ENCODE measurements at regions not wholly inside any gene's neighbourhood (a gene's known extent, or its start where the extent isn't known, plus 50 kb on each side); places are given as distances from the start of the nearest gene placed in this dataset.

DNA sequence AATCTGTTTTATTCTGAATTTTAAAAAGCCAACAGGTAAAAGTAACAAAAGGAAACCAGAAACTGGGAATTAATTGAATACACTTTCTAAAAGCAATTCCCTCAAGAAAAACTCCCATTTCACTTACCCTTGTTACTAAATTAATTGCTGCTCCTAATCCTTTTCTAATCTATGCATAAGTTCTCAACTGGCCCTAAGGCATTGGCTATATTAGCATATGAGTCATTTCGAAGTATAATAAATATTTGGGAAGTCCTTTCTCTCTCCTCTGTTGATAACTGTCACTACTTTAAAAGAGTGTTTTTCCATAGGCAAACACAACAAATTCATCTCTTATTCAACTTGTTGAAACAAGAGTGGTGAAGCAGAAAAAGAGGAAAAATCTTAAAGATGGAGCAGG lies 486.5 kb upstream of the HTR2C start:
- Histone ChIP-seq H3K9me2 (ENCODE audit: insufficient read depth) (no peaks in the 10 kb centered on the region), H3F3A (replicated peaks; ENCODE audit: low read depth) (no peaks in the 10 kb centered on the region), H3K4me3 (no peak overlapping the region), H3K27me3 (ENCODE audit: insufficient read depth) (no peaks in the 10 kb centered on the region), H4K20me1 (replicated peaks; ENCODE audit: insufficient read depth) (no peaks in the 10 kb centered on the region), H3K36me3 (ENCODE audit: insufficient read depth) (no peaks in the 10 kb centered on the region), H3K4me1 (ENCODE audit: insufficient read depth) (no peaks in the 10 kb centered on the region), H3K4me2 (no peak overlapping the region), H2AFZ (no peak overlapping the region), H3K79me2 (replicated peaks; ENCODE audit: insufficient read depth) (no peaks in the 10 kb centered on the region), H3K27ac (ENCODE audit: low read depth) (no peak overlapping the region)
- Mint-ChIP-seq H3K36me3 (ENCODE audit: low read depth) (no peaks in the 10 kb centered on the region), H3K4me3 (no peak overlapping the region), H3K27ac (no peak overlapping the region), H3K9me3 (no peaks in the 10 kb centered on the region), H3K27me3 (ENCODE audit: insufficient read depth, low read depth, poor library complexity) (peaks cover 2% of the 10 kb centered on the region), H3K4me1 (peaks cover 7% of the 10 kb centered on the region)
- TF ChIP-seq, protein P1, sequence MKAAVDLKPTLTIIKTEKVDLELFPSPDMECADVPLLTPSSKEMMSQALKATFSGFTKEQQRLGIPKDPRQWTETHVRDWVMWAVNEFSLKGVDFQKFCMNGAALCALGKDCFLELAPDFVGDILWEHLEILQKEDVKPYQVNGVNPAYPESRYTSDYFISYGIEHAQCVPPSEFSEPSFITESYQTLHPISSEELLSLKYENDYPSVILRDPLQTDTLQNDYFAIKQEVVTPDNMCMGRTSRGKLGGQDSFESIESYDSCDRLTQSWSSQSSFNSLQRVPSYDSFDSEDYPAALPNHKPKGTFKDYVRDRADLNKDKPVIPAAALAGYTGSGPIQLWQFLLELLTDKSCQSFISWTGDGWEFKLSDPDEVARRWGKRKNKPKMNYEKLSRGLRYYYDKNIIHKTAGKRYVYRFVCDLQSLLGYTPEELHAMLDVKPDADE (IDR thresholded peaks at IDR 0.05), result no peak
- TF ChIP-seq CREB1 (CRISPR knock-in tag; IDR thresholded peaks at IDR 0.05; ENCODE audit: low read depth), result no peak
- TF ChIP-seq, protein P2, sequence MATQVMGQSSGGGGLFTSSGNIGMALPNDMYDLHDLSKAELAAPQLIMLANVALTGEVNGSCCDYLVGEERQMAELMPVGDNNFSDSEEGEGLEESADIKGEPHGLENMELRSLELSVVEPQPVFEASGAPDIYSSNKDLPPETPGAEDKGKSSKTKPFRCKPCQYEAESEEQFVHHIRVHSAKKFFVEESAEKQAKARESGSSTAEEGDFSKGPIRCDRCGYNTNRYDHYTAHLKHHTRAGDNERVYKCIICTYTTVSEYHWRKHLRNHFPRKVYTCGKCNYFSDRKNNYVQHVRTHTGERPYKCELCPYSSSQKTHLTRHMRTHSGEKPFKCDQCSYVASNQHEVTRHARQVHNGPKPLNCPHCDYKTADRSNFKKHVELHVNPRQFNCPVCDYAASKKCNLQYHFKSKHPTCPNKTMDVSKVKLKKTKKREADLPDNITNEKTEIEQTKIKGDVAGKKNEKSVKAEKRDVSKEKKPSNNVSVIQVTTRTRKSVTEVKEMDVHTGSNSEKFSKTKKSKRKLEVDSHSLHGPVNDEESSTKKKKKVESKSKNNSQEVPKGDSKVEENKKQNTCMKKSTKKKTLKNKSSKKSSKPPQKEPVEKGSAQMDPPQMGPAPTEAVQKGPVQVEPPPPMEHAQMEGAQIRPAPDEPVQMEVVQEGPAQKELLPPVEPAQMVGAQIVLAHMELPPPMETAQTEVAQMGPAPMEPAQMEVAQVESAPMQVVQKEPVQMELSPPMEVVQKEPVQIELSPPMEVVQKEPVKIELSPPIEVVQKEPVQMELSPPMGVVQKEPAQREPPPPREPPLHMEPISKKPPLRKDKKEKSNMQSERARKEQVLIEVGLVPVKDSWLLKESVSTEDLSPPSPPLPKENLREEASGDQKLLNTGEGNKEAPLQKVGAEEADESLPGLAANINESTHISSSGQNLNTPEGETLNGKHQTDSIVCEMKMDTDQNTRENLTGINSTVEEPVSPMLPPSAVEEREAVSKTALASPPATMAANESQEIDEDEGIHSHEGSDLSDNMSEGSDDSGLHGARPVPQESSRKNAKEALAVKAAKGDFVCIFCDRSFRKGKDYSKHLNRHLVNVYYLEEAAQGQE (IDR thresholded peaks at IDR 0.05; ENCODE audit: unreplicated experiment), result no peak
- TF ChIP-seq, protein P3, sequence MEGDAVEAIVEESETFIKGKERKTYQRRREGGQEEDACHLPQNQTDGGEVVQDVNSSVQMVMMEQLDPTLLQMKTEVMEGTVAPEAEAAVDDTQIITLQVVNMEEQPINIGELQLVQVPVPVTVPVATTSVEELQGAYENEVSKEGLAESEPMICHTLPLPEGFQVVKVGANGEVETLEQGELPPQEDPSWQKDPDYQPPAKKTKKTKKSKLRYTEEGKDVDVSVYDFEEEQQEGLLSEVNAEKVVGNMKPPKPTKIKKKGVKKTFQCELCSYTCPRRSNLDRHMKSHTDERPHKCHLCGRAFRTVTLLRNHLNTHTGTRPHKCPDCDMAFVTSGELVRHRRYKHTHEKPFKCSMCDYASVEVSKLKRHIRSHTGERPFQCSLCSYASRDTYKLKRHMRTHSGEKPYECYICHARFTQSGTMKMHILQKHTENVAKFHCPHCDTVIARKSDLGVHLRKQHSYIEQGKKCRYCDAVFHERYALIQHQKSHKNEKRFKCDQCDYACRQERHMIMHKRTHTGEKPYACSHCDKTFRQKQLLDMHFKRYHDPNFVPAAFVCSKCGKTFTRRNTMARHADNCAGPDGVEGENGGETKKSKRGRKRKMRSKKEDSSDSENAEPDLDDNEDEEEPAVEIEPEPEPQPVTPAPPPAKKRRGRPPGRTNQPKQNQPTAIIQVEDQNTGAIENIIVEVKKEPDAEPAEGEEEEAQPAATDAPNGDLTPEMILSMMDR (conservative IDR thresholded peaks at IDR 0.05; ENCODE audit: low read depth in 2 of 2), result no peak
- no peak for TF ChIP-seq STAT1 (IDR thresholded peaks at IDR 0.05; ENCODE audit: unreplicated experiment)
- no peak for TF ChIP-seq ZNF114 (CRISPR knock-in tag; IDR thresholded peaks at IDR 0.05)
- no peak for TF ChIP-seq POLR2AphosphoS5 (IDR thresholded peaks at IDR 0.05; ENCODE audit: low read depth)
- no peak for TF ChIP-seq JUNB (IDR thresholded peaks at IDR 0.05; ENCODE audit: unreplicated experiment)
- no peak for TF ChIP-seq EZH2 (IDR thresholded peaks at IDR 0.05; ENCODE audit: low read depth, unreplicated experiment)
- TF ChIP-seq EZH2phosphoT487 (IDR thresholded peaks at IDR 0.05; ENCODE audit: unreplicated experiment), result no peak
- TF ChIP-seq ZNF331 (CRISPR knock-in tag; IDR thresholded peaks at IDR 0.05; ENCODE audit: low read depth), result no peak
- TF ChIP-seq, protein P4, sequence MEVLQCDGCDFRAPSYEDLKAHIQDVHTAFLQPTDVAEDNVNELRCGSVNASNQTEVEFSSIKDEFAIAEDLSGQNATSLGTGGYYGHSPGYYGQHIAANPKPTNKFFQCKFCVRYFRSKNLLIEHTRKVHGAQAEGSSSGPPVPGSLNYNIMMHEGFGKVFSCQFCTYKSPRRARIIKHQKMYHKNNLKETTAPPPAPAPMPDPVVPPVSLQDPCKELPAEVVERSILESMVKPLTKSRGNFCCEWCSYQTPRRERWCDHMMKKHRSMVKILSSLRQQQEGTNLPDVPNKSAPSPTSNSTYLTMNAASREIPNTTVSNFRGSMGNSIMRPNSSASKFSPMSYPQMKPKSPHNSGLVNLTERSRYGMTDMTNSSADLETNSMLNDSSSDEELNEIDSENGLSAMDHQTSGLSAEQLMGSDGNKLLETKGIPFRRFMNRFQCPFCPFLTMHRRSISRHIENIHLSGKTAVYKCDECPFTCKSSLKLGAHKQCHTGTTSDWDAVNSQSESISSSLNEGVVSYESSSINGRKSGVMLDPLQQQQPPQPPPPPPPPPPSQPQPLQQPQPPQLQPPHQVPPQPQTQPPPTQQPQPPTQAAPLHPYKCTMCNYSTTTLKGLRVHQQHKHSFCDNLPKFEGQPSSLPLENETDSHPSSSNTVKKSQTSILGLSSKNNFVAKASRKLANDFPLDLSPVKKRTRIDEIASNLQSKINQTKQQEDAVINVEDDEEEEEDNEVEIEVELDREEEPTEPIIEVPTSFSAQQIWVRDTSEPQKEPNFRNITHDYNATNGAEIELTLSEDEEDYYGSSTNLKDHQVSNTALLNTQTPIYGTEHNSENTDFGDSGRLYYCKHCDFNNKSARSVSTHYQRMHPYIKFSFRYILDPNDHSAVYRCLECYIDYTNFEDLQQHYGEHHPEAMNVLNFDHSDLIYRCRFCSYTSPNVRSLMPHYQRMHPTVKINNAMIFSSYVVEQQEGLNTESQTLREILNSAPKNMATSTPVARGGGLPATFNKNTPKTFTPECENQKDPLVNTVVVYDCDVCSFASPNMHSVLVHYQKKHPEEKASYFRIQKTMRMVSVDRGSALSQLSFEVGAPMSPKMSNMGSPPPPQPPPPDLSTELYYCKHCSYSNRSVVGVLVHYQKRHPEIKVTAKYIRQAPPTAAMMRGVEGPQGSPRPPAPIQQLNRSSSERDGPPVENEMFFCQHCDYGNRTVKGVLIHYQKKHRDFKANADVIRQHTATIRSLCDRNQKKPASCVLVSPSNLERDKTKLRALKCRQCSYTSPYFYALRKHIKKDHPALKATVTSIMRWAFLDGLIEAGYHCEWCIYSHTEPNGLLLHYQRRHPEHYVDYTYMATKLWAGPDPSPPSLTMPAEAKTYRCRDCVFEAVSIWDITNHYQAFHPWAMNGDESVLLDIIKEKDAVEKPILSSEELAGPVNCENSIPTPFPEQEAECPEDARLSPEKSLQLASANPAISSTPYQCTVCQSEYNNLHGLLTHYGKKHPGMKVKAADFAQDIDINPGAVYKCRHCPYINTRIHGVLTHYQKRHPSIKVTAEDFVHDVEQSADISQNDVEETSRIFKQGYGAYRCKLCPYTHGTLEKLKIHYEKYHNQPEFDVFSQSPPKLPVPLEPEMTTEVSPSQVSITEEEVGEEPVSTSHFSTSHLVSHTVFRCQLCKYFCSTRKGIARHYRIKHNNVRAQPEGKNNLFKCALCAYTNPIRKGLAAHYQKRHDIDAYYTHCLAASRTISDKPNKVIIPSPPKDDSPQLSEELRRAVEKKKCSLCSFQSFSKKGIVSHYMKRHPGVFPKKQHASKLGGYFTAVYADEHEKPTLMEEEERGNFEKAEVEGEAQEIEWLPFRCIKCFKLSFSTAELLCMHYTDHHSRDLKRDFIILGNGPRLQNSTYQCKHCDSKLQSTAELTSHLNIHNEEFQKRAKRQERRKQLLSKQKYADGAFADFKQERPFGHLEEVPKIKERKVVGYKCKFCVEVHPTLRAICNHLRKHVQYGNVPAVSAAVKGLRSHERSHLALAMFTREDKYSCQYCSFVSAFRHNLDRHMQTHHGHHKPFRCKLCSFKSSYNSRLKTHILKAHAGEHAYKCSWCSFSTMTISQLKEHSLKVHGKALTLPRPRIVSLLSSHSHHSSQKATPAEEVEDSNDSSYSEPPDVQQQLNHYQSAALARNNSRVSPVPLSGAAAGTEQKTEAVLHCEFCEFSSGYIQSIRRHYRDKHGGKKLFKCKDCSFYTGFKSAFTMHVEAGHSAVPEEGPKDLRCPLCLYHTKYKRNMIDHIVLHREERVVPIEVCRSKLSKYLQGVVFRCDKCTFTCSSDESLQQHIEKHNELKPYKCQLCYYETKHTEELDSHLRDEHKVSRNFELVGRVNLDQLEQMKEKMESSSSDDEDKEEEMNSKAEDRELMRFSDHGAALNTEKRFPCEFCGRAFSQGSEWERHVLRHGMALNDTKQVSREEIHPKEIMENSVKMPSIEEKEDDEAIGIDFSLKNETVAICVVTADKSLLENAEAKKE (CRISPR knock-in tag; IDR thresholded peaks at IDR 0.05), result no peak
- TF ChIP-seq NANOG (IDR thresholded peaks at IDR 0.05; ENCODE audit: borderline replicate concordance), result no peak
- ATAC-seq, result no peak
- no peak for DNase-seq (ENCODE audit: low spot score)

All from GM23338 (cell line).